H1 (cell line): ENCODE measurements at regions not wholly inside any gene's neighbourhood (a gene's known extent, or its start where the extent isn't known, plus 50 kb on each side); places are given as distances from the start of the nearest gene placed in this dataset.

ENCODE experiments used
- BACH1 ChIP-seq: IDR thresholded peaks from 2 replicates; pipeline ENCODE4 v1.6.1; 2012; ENCODE audit warnings: low read length, improper control_type of control experiment
- CHD1 ChIP-seq: IDR thresholded peaks from 2 replicates; pipeline ENCODE4 v1.6.1; 2012; ENCODE audit warnings: low read depth, low read length, improper control_type of control experiment
- CTBP2 ChIP-seq: IDR thresholded peaks from 2 replicates; pipeline ENCODE4 v1.7.0; 2011; ENCODE audit warnings: borderline replicate concordance, mild to moderate bottlenecking, moderate library complexity, mixed read lengths, low read length; ENCODE audit not compliant: insufficient read depth, insufficient read length
- EZH2 ChIP-seq: fragments of 200-600 bp; sonication (generic); IDR thresholded peaks from 2 replicates; pipeline ENCODE4 v1.7.1; 2012; ENCODE audit warnings: low read depth, mild to moderate bottlenecking, moderate library complexity, low read length, inconsistent platforms; ENCODE audit not compliant: severe bottlenecking
- NRF1 ChIP-seq: IDR thresholded peaks from 2 replicates; pipeline ENCODE4 v1.6.1; 2011; ENCODE audit warnings: mild to moderate bottlenecking, low read depth, low read length, improper control_type of control experiment
- SUZ12 ChIP-seq: fragments of 200-600 bp; sonication (generic); IDR thresholded peaks from 2 replicates; pipeline ENCODE4 v1.6.1; 2012; ENCODE audit warnings: mild to moderate bottlenecking, inconsistent platforms, low read length, moderate library complexity, mixed read lengths
- TEAD4 ChIP-seq: IDR thresholded peaks from 2 replicates; pipeline ENCODE4 v1.6.1; 2012; ENCODE audit warnings: low read depth, low read length, inconsistent platforms, mixed read lengths

DNA sequence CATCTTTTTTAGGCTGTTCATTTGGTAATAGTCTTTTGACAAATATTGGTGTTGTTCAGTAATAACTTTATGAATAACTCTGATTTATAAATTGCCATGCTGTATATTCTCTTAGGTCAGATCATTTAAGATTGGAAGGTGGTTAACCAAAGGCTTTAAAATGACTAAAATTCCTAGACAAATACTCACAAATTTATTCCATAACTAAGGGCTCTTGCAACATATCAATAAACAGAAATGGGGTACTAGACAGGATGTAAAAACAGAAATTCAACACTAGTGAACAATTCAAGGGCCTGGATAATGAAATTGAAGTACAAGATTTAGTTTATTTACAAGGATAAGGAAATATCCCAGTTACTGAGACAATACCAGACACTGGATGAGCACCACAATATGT lies 328.6 kb downstream of the PCDH19 start (continued):
- TF ChIP-seq BACH1 (no peak), CTBP2 (no peak), EZH2 (no peak), SUZ12 (no peak), NRF1 (no peak), CHD1 (no peak), TEAD4 (no peak)
